ENCODE measurements at regions not wholly inside any gene's neighbourhood (a gene's known extent, or its start where the extent isn't known, plus 50 kb on each side); places are given as distances from the start of the nearest gene placed in this dataset.

GRCh38 chr6:167572106-167572505, 247.2 kb downstream of the TTLL2 start:
- Histone ChIP-seq H3K9me3 (replicated peaks) (no peaks in the 10 kb centered on the region), H3K27ac (replicated peaks) (no peak overlapping the region), H3K4me1 (peaks cover 14% of the 10 kb centered on the region), H3K27me3 (ENCODE audit: low read depth) (no peaks in the 10 kb centered on the region), H3K4me3 (no peak overlapping the region), H3K36me3 (no peaks in the 10 kb centered on the region)
- no peak for TF ChIP-seq CTCF (IDR thresholded peaks at IDR 0.05; ENCODE audit: borderline replicate concordance)
- no peak for DNase-seq
- intact Hi-C loops (cut with micrococcal nuclease), result no loop called here

- Histone ChIP-seq H3K27ac (replicated peaks) (peak overlapping the region; percentile 63), H3K4me1 (peaks cover 11% of the 10 kb centered on the region), H3K36me3 (no peaks in the 10 kb centered on the region), H3K27me3 (ENCODE audit: low read depth) (no peaks in the 10 kb centered on the region), H3K4me3 (no peak overlapping the region), H3K9me3 (replicated peaks) (no peaks in the 10 kb centered on the region)
- DNase-seq, result no peak
- TF ChIP-seq CTCF (IDR thresholded peaks at IDR 0.05; ENCODE audit: borderline replicate concordance), result no peak
- intact Hi-C loops (cut with micrococcal nuclease), result no loop called here
Measured at GRCh38 chr6:167572841-167573271, 248.0 kb downstream of the TTLL2 start.

- H3K36me3 ChIP-seq, result no peaks in the 10 kb centered on the region
- intact Hi-C loops (cut with micrococcal nuclease), result no loop called here
- no peak for TF ChIP-seq CTCF (IDR thresholded peaks at IDR 0.05; ENCODE audit: borderline replicate concordance)
- no peaks in the 10 kb centered on the region for H3K9me3 ChIP-seq (replicated peaks)
- no peaks in the 10 kb centered on the region for H3K27me3 ChIP-seq (ENCODE audit: low read depth)
- H3K4me1 ChIP-seq, result peaks cover 11% of the 10 kb centered on the region
- no peak for DNase-seq
- H3K27ac ChIP-seq (replicated peaks), result peak overlapping the region; percentile 63
- no peak overlapping the region for H3K4me3 ChIP-seq
Measured at GRCh38 chr6:167573461-167574215, 248.8 kb downstream of the TTLL2 start.

- no peak for TF ChIP-seq CTCF (IDR thresholded peaks at IDR 0.05; ENCODE audit: borderline replicate concordance)
- Histone ChIP-seq H3K36me3 (no peaks in the 10 kb centered on the region), H3K4me1 (peaks cover 11% of the 10 kb centered on the region), H3K9me3 (replicated peaks) (no peaks in the 10 kb centered on the region), H3K4me3 (peak overlapping the region; percentile 0), H3K27me3 (ENCODE audit: low read depth) (no peaks in the 10 kb centered on the region), H3K27ac (replicated peaks) (peak overlapping the region; percentile 63)
- peak; percentile 63 for DNase-seq
- intact Hi-C loops (cut with micrococcal nuclease), result no loop called here
Measured at GRCh38 chr6:167574431-167575151, 249.7 kb downstream of the TTLL2 start.

GRCh38 chr6:167575158-167575696, 250.3 kb downstream of the TTLL2 start:
- intact Hi-C loops (cut with micrococcal nuclease), result no loop called here

More at GRCh38 chr6:167575158-167575696, 250.3 kb downstream of the TTLL2 start:
- Histone ChIP-seq H3K36me3 (no peaks in the 10 kb centered on the region), H3K4me1 (peaks cover 11% of the 10 kb centered on the region), H3K4me3 (peak overlapping the region; percentile 0), H3K27ac (replicated peaks) (peak overlapping the region; percentile 63), H3K27me3 (ENCODE audit: low read depth) (no peaks in the 10 kb centered on the region), H3K9me3 (replicated peaks) (no peaks in the 10 kb centered on the region)
- DNase-seq, result no peak
- no peak for TF ChIP-seq CTCF (IDR thresholded peaks at IDR 0.05; ENCODE audit: borderline replicate concordance)

Data from left ventricle myocardium inferior (tissue), 1 donor.